ENCODE measurements at regions not wholly inside any gene's neighbourhood (a gene's known extent, or its start where the extent isn't known, plus 50 kb on each side); places are given as distances from the start of the nearest gene placed in this dataset.

GRCh38 chr6:112804638-112805330 lies 457.7 kb downstream of the RFPL4B start:
- in situ Hi-C loops (cut with MboI; ENCODE audit: low pct_unique_long_range_greater_than_20kb, low sequenced_read_pairs): no loop called here

GRCh38 chr6:112806163-112806865 lies 459.2 kb downstream of the RFPL4B start:
- in situ Hi-C loops (cut with MboI; ENCODE audit: low pct_unique_long_range_greater_than_20kb, low sequenced_read_pairs): no loop called here

More at GRCh38 chr6:112804638-112805330, 457.7 kb downstream of the RFPL4B start:
- DNase-seq: no peak

GRCh38 chr6:112821476-112821875 lies 474.3 kb downstream of the RFPL4B start:
- no peak for DNase-seq
- in situ Hi-C loops (cut with MboI; ENCODE audit: low pct_unique_long_range_greater_than_20kb, low sequenced_read_pairs): no loop called here

More at GRCh38 chr6:112806163-112806865, 459.2 kb downstream of the RFPL4B start:
- no peak for DNase-seq

DNA sequence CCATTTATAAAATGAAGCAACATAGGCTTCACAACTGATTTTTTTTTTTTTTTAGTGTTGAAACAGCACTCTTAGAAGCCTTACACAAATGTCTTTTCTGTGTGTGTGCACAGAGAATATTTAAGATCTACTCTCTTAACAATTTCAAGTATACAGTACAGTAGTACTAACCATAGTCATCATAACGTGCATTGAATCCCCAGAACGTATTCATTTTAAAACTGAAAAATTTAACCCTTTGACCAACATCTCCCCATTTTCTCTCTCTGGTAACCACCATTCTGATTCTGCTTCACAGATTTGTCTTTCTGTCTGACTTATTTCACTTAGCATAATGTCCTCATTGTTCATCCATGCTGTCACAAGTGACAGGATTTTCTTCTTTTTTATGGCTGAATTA lies 475.6 kb downstream of the RFPL4B start:
- DNase-seq: no peak

GRCh38 chr6:112827793-112828192 lies 480.7 kb downstream of the RFPL4B start:
- in situ Hi-C loops (cut with MboI; ENCODE audit: low pct_unique_long_range_greater_than_20kb, low sequenced_read_pairs): no loop called here

More for the DNA sequence above, 475.6 kb downstream of the RFPL4B start:
- in situ Hi-C loops (cut with MboI; ENCODE audit: low pct_unique_long_range_greater_than_20kb, low sequenced_read_pairs): no loop called here

DNA sequence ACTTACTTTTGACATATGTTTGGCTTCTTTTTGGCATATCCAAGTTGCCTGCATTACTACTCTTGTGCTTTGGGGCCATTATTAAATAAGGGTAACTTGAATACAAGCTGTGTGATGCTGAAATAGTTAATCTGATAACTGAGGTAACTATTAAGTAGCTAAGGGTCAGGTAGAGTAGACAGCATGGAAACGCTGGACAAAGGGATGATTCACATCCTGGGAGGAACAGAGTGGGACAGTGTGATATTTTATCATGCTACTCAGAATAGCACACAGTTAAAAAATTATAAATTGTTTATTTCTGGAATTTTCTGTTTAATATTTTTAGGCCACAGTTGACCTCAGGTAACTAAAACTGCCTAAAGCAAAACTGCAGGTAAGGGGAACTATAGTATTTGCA lies 483.9 kb downstream of the RFPL4B start:
- in situ Hi-C loops (cut with MboI; ENCODE audit: low pct_unique_long_range_greater_than_20kb, low sequenced_read_pairs): no loop called here
- no peak for DNase-seq

More at GRCh38 chr6:112827793-112828192, 480.7 kb downstream of the RFPL4B start:
- no peak for DNase-seq

DNA sequence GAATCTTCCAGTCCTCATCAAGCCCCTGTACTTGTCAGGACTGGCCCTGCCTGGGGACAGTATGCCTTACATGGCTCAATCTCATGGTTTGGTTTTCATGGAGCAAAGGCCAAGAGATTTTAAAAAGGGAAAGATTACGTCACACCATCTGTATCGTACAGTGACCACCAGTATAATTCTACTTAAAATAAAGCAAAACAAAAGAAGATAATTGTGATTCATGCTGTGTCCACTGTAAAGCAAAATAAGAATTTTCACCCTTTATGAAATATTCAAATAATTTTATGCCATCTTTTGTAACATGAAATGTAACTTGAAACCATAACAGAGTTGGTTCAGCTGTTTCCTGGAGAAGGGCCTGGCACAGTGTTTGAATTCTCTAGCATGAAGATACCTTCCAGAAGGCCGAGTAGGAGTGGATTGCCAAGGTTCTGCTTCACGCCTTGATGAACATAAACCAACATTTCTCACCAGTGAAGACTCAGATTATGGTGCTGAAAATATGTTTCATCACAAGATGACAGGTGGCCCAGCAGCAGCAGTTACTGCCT lies 486.5 kb downstream of the RFPL4B start:
- no peak for DNase-seq
- in situ Hi-C loops (cut with MboI; ENCODE audit: low pct_unique_long_range_greater_than_20kb, low sequenced_read_pairs): no loop called here

- DNase-seq: no peak
- in situ Hi-C loops (cut with MboI; ENCODE audit: low pct_unique_long_range_greater_than_20kb, low sequenced_read_pairs): no loop called here
Measured at GRCh38 chr6:112835078-112835477, 487.9 kb downstream of the RFPL4B start.

DNA sequence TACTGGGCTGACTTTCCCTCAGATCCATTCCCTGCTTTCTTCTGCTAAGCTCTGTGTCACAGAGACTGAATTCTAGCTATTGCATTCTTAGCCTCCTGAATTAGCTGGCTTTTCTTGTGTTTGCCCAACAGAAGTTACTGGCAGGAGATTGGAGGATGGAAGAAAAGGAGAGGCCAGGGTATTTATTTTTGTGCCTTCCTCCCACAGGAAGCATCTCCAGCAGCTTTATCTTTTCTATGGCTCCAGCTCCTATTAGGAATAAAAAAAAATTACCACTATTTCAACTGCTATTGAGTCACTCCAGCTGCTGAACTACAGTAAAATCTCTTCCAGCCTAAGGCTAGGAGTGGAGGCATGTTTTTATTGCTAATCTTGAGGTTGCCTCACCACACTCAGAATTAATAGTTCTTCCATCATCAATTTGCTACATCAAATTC lies 492.4 kb downstream of the RFPL4B start:
- no peak for DNase-seq
- in situ Hi-C loops (cut with MboI; ENCODE audit: low pct_unique_long_range_greater_than_20kb, low sequenced_read_pairs): no loop called here

- DNase-seq: no peak
- in situ Hi-C loops (cut with MboI; ENCODE audit: low pct_unique_long_range_greater_than_20kb, low sequenced_read_pairs): no loop called here
Measured at GRCh38 chr6:112841553-112842329, 494.6 kb downstream of the RFPL4B start.

DNA sequence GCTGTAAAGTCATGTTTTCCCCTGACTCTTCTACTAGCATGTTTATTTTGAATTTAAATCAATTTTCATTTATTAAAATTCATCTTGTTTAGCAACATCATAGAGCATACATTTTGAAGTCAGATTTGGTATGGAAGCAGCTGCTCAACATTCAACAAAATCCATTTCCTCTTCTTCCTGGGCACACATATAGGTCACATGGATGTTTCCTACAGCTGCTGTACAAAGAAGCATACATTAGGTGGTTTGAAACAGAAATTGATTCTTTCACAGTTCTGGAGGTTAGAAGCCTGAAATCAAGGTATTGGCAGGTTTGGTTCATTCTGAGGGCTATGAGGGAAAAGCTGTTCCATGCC lies 495.2 kb downstream of the RFPL4B start:
- in situ Hi-C loops (cut with MboI; ENCODE audit: low pct_unique_long_range_greater_than_20kb, low sequenced_read_pairs): no loop called here

GRCh38 chr6:112846681-112847080 lies 499.6 kb downstream of the RFPL4B start:
- in situ Hi-C loops (cut with MboI; ENCODE audit: low pct_unique_long_range_greater_than_20kb, low sequenced_read_pairs): no loop called here
- no peak for DNase-seq

More for the DNA sequence above, 495.2 kb downstream of the RFPL4B start:
- no peak for DNase-seq

DNA sequence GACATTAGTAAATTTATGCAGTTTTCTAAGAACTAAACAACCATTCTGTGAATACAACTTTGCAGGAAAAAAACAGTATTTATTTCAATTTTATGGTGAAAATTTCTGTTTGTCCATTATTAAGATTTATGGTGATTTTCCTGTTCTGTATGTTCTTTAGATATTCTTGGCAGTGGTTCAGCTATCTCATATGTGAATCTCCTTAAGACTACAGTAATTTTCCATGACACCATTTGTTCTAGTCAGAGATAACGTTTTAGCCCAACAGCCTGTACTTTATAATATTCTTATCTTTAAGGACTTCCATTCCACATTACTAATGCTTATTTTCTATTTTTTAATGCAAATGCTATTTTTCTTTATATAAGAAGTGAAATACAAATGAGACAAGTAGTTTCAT lies 504.0 kb downstream of the RFPL4B start:
- no peak for DNase-seq
- in situ Hi-C loops (cut with MboI; ENCODE audit: low pct_unique_long_range_greater_than_20kb, low sequenced_read_pairs): no loop called here

DNA sequence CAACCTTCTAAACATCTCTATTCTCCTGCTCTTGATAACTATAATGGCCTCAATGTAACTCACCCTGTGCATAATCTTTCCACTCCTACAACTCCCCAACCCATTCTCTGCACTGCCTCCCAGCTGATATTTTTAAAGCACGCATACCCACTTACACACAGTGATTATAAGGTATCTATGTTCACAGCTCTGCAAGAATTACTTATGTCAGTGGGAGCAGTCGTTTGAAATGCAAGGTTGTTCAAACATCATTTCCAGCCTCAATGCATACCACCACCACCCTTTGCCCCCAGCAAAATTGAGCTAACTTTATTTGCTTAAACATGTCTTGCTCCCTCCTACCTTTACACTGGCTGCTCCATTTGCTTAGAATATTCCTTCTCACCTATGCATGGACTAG lies 506.0 kb downstream of the RFPL4B start:
- in situ Hi-C loops (cut with MboI; ENCODE audit: low pct_unique_long_range_greater_than_20kb, low sequenced_read_pairs): no loop called here
- no peak for DNase-seq

- in situ Hi-C loops (cut with MboI; ENCODE audit: low pct_unique_long_range_greater_than_20kb, low sequenced_read_pairs): no loop called here
- DNase-seq: no peak
Measured at GRCh38 chr6:112863753-112864152, 516.6 kb downstream of the RFPL4B start.

- DNase-seq: no peak
- in situ Hi-C loops (cut with MboI; ENCODE audit: low pct_unique_long_range_greater_than_20kb, low sequenced_read_pairs): no loop called here
Measured at GRCh38 chr6:112865131-112865530, 518.0 kb downstream of the RFPL4B start.

GRCh38 chr6:112874881-112875280 lies 527.8 kb downstream of the RFPL4B start:
- in situ Hi-C loops (cut with MboI; ENCODE audit: low pct_unique_long_range_greater_than_20kb, low sequenced_read_pairs): no loop called here
- no peak for DNase-seq

GRCh38 chr6:112877134-112878100 lies 530.3 kb downstream of the RFPL4B start:
- in situ Hi-C loops (cut with MboI; ENCODE audit: low pct_unique_long_range_greater_than_20kb, low sequenced_read_pairs): no loop called here
- DNase-seq: no peak

Data from KBM-7 (cell line).